Effector memory CD4-positive, alpha-beta T cell (primary cell): ENCODE measurements at regions not wholly inside any gene's neighbourhood (a gene's known extent, or its start where the extent isn't known, plus 50 kb on each side); places are given as distances from the start of the nearest gene placed in this dataset.

Source experiments
- DNase-seq, 3 donors: peaks; one replicate each; pipeline ENCODE4 v3.0.0-alpha.2; 2020
- H3K27ac ChIP-seq: 2 replicates; pipeline ENCODE4 v1.7.0; 2013; ENCODE audit warnings: mild to moderate bottlenecking, low read length, moderate library complexity; ENCODE audit not compliant: insufficient read depth, poor library complexity, severe bottlenecking
- H3K27me3 ChIP-seq: replicated peaks from 2 replicates; pipeline ENCODE4 v1.7.0; 2013; ENCODE audit warnings: mild to moderate bottlenecking, low read length; ENCODE audit not compliant: insufficient read depth, control insufficient read depth, poor library complexity, severe bottlenecking
- H3K36me3 ChIP-seq: 2 replicates; pipeline ENCODE4 v1.7.0; 2013; ENCODE audit warnings: mild to moderate bottlenecking, low read length, moderate library complexity; ENCODE audit not compliant: control insufficient read depth, insufficient read depth
- H3K4me1 ChIP-seq: 2 replicates; pipeline ENCODE4 v1.7.0; 2013; ENCODE audit warnings: low read length, mild to moderate bottlenecking; ENCODE audit not compliant: control insufficient read depth, insufficient read depth, poor library complexity, severe bottlenecking
- H3K4me3 ChIP-seq: 2 replicates; pipeline ENCODE4 v1.7.0; 2013; ENCODE audit warnings: low read length, low read depth, mild to moderate bottlenecking; ENCODE audit not compliant: insufficient read depth, poor library complexity, severe bottlenecking
- H3K9me3 ChIP-seq: 2 replicates; pipeline ENCODE4 v1.7.0; 2013; ENCODE audit warnings: mild to moderate bottlenecking, low read length, moderate library complexity; ENCODE audit not compliant: control insufficient read depth

DNA sequence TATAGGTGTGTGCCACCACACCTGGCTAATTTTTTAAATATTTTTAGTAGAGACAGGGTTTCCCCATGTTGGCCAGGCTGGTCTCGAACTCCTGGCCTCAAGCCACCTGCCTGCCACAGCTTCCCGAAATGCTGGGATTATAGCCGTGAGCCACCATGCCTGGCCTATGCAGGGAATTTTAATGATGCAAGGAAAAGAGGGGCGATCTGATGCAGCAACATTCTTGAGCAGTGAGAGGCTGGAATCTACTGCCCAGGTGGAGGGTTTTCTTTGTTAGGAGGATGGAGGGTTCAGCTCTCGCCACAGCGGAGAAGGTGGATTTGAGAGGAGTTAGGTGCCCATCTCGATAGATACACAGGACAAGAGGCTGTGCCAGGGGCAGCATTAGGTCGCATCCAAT lies 332.3 kb downstream of the GATA3 start:
- Histone ChIP-seq H3K4me3 (no peak overlapping the region), H3K27ac (no peak overlapping the region), H3K27me3 (no peaks in the 10 kb centered on the region), H3K9me3 (no peaks in the 10 kb centered on the region), H3K4me1 (no peaks in the 10 kb centered on the region), H3K36me3 (no peaks in the 10 kb centered on the region)
- no peak for DNase-seq

GRCh38 chr10:8389630-8390029 lies 335.1 kb downstream of the GATA3 start:
- no peaks in the 10 kb centered on the region for H3K36me3 ChIP-seq
- DNase-seq, result no peak
- no peaks in the 10 kb centered on the region for H3K9me3 ChIP-seq
- H3K27ac ChIP-seq, result no peak overlapping the region
- H3K27me3 ChIP-seq, result no peaks in the 10 kb centered on the region
- no peak overlapping the region for H3K4me3 ChIP-seq
- no peaks in the 10 kb centered on the region for H3K4me1 ChIP-seq

- no peak for DNase-seq
- H3K4me3 ChIP-seq, result no peak overlapping the region
- no peaks in the 10 kb centered on the region for H3K36me3 ChIP-seq
- no peaks in the 10 kb centered on the region for H3K9me3 ChIP-seq
- no peaks in the 10 kb centered on the region for H3K27me3 ChIP-seq
- H3K27ac ChIP-seq, result no peak overlapping the region
- H3K4me1 ChIP-seq, result no peaks in the 10 kb centered on the region
These were observed 337.7 kb downstream of the GATA3 start for GRCh38 chr10:8392216-8392615.

DNA sequence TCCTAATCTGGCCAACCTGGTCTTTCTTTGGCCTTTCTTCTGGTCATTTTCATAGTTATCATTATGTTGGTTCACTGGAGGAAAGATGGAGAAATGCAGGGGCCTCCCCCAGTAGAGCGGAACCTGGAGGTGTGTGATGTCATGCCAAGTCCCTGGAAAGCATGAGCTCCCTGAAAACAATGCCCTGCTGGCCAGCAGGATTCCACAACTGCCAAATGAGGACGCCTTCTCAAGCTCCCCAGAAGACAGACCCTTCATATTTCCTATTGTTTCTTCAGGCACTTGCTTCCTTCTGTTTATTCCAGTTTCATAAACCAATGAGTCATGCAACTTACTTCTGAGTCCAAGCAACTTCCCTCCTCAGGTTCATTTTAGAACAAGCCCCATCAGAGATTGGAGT lies 339.0 kb downstream of the GATA3 start:
- no peak overlapping the region for H3K27ac ChIP-seq
- no peaks in the 10 kb centered on the region for H3K27me3 ChIP-seq
- H3K4me1 ChIP-seq, result peaks cover under 1% of the 10 kb centered on the region
- H3K9me3 ChIP-seq, result no peaks in the 10 kb centered on the region
- no peak for DNase-seq
- no peaks in the 10 kb centered on the region for H3K36me3 ChIP-seq
- H3K4me3 ChIP-seq, result no peak overlapping the region

DNA sequence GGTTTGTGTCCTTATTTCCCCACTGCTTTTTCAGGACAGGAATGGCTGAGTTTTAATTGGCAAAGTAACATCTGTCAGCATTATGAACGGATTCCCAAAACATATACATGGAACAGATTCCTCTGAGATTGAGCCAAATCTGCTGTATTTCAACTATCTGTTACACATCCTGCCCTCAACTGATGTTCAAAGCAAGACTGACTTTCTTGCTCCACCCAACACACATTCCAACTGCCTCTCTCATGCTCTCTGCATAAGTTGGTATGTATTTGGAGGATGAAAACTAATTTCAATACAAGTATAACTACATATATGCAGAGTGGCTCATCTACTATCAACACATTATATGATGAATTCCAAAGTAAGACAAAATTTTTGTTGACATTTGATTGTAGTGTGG lies 342.2 kb downstream of the GATA3 start:
- H3K27ac ChIP-seq, result no peak overlapping the region
- no peaks in the 10 kb centered on the region for H3K27me3 ChIP-seq
- peaks cover 14% of the 10 kb centered on the region for H3K4me1 ChIP-seq
- H3K36me3 ChIP-seq, result no peaks in the 10 kb centered on the region
- DNase-seq, result no peak
- no peaks in the 10 kb centered on the region for H3K9me3 ChIP-seq
- H3K4me3 ChIP-seq, result no peak overlapping the region

DNA sequence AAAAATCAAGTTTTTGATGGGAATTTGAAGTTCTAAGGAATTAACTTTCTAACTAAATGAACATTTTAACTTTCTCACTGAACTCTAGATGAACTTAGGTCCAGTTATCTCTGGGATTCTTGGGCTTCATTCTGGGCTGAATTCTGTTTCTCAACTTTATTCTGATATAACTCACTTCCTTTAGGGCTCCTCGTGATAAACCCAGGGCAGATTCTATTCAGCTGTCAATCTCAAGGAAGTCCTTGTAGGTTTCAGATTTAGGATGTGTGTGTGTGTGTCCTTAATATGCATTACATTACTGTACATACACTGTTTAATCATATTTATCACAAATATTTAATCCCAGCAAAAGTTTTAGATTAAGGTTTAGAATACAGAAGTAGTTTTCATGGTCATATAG lies 344.3 kb downstream of the GATA3 start:
- Histone ChIP-seq H3K4me3 (no peak overlapping the region), H3K4me1 (peaks cover 35% of the 10 kb centered on the region), H3K36me3 (no peaks in the 10 kb centered on the region), H3K27me3 (no peaks in the 10 kb centered on the region), H3K27ac (no peak overlapping the region), H3K9me3 (no peaks in the 10 kb centered on the region)
- DNase-seq, result no peak

DNA sequence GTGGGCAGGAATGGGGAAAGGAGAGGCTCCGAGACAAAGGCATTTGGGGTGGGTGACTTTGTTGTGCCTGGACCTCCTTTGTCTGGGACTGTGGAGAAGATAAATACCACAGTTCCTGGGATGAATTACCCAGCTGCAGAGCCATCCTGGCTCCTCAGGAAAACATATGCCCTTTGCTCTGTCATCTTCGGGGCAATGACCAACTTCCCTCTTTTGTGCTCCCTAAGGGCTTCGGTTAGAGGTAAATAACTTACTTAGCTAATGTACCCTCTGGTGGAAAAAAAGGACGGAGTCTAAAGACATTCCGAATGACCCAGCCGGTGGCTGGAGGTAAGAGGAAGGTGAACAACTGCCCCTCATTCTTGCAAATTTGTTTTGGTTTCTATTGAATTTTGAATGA lies 345.7 kb downstream of the GATA3 start:
- Histone ChIP-seq H3K4me1 (peaks cover 45% of the 10 kb centered on the region), H3K4me3 (no peak overlapping the region), H3K27me3 (no peaks in the 10 kb centered on the region), H3K27ac (no peak overlapping the region), H3K36me3 (no peaks in the 10 kb centered on the region), H3K9me3 (no peaks in the 10 kb centered on the region)
- DNase-seq, result no peak

DNA sequence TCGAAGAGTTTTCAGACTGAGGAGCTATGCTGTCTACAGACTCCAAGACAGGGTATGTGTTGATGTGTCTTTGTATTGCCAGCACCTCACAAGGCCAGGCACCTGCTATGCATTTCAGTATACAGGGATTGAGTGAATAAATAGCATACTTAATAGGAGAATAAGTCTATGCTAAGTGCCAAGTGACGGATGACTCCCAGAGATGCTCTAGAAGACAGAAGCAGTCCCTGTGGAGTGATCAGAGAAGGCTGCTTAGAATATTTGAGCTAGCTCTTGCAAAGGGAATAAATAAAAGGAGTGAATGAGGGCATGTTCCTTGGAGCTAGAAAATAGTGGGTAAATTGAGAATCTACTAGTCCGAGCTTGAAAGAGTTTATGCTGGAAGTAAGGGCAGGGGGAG lies 346.4 kb downstream of the GATA3 start:
- Histone ChIP-seq H3K9me3 (no peaks in the 10 kb centered on the region), H3K4me1 (peaks cover 52% of the 10 kb centered on the region), H3K36me3 (no peaks in the 10 kb centered on the region), H3K27ac (no peak overlapping the region), H3K27me3 (no peaks in the 10 kb centered on the region), H3K4me3 (no peak overlapping the region)
- DNase-seq, result no peak

DNA sequence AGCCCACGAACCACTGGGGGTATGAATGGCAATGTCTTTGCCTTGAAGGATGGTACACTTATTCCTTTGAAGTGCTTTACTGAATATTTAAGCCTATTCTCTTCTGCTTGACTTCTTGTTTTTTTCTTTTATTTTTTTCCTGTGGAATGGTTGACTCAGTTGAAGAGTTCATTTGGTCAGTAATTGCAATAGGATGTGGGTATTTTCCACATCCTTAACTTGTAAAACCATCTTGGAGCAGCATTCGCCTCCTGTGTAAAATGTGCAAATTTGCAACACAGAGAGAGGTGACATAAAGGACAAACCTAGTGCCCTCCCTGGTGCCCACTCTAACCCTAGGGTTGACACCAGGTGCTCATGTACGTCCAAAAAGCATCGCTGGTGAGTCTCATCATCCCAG lies 347.0 kb downstream of the GATA3 start:
- Histone ChIP-seq H3K36me3 (no peaks in the 10 kb centered on the region), H3K9me3 (no peaks in the 10 kb centered on the region), H3K27ac (peak overlapping the region; percentile 98), H3K4me3 (no peak overlapping the region), H3K27me3 (no peaks in the 10 kb centered on the region), H3K4me1 (peaks cover 55% of the 10 kb centered on the region)
- DNase-seq, result no peak

- Histone ChIP-seq H3K27me3 (no peaks in the 10 kb centered on the region), H3K27ac (peak overlapping the region; percentile 98), H3K4me3 (no peak overlapping the region), H3K4me1 (peaks cover 66% of the 10 kb centered on the region), H3K9me3 (no peaks in the 10 kb centered on the region), H3K36me3 (no peaks in the 10 kb centered on the region)
- peak in 2 of 3 donors; percentile 4 to 18 for DNase-seq
These were observed 348.1 kb downstream of the GATA3 start for GRCh38 chr10:8402576-8402975.
